Osteoblast (primary cell): ENCODE measurements at regions not wholly inside any gene's neighbourhood (a gene's known extent, or its start where the extent isn't known, plus 50 kb on each side); places are given as distances from the start of the nearest gene placed in this dataset.

Experiments used
- DNase-seq: peaks from one replicate; pipeline ENCODE4 v3.0.0; 2011; ENCODE audit warnings: low spot score, mixed read lengths; ENCODE audit not compliant: insufficient read length; ENCODE audit errors: missing footprints
- H2AFZ ChIP-seq: 2 replicates; pipeline ENCODE4 v1.6.0; 2011; ENCODE audit warnings: mild to moderate bottlenecking, low read length
- H3K27ac ChIP-seq: 2 replicates; pipeline ENCODE4 v1.5.1; 2011; ENCODE audit warnings: mild to moderate bottlenecking, low read depth, low read length, moderate library complexity
- H3K27me3 ChIP-seq: 2 replicates; pipeline ENCODE4 v1.6.0; 2012; ENCODE audit warnings: mild to moderate bottlenecking, control low read depth, inconsistent platforms, low read length, moderate library complexity; ENCODE audit not compliant: insufficient read depth
- H3K36me3 ChIP-seq: 2 replicates; pipeline ENCODE4 v1.5.1; 2011; ENCODE audit warnings: mild to moderate bottlenecking, low read length, control low read depth, moderate library complexity; ENCODE audit not compliant: insufficient read depth
- H3K4me1 ChIP-seq: 2 replicates; pipeline ENCODE4 v1.5.1; 2011; ENCODE audit warnings: mild to moderate bottlenecking, low read length, control low read depth, moderate library complexity; ENCODE audit not compliant: insufficient read depth
- H3K4me2 ChIP-seq: 2 replicates; pipeline ENCODE4 v1.6.0; 2011; ENCODE audit warnings: mild to moderate bottlenecking, low read length; ENCODE audit not compliant: insufficient read depth
- H3K4me3 ChIP-seq: fragments of 200-600 bp; sonication (generic); 3 replicates; pipeline ENCODE4 v1.5.1; 2012; ENCODE audit warnings: mild to moderate bottlenecking, low read length, inconsistent platforms; ENCODE audit not compliant: insufficient read depth
- H3K79me2 ChIP-seq: 2 replicates; pipeline ENCODE4 v1.6.0; 2012; ENCODE audit warnings: mild to moderate bottlenecking, low read length, control low read depth, inconsistent platforms; ENCODE audit not compliant: insufficient read depth
- H3K9me3 ChIP-seq: 2 replicates; pipeline ENCODE4 v1.5.1; 2011; ENCODE audit warnings: low read depth, low read length, control low read depth
- H4K20me1 ChIP-seq: 2 replicates; pipeline ENCODE4 v1.6.0; 2012; ENCODE audit warnings: mild to moderate bottlenecking, low read length, control low read depth; ENCODE audit not compliant: insufficient read depth
- TF ChIP-seq, protein P1 (sequence below): IDR thresholded peaks from 2 replicates; pipeline ENCODE4 v1.5.1; 2011; ENCODE audit warnings: mild to moderate bottlenecking, low read depth, low read length, moderate library complexity; ENCODE audit errors: extremely low read depth

DNA sequence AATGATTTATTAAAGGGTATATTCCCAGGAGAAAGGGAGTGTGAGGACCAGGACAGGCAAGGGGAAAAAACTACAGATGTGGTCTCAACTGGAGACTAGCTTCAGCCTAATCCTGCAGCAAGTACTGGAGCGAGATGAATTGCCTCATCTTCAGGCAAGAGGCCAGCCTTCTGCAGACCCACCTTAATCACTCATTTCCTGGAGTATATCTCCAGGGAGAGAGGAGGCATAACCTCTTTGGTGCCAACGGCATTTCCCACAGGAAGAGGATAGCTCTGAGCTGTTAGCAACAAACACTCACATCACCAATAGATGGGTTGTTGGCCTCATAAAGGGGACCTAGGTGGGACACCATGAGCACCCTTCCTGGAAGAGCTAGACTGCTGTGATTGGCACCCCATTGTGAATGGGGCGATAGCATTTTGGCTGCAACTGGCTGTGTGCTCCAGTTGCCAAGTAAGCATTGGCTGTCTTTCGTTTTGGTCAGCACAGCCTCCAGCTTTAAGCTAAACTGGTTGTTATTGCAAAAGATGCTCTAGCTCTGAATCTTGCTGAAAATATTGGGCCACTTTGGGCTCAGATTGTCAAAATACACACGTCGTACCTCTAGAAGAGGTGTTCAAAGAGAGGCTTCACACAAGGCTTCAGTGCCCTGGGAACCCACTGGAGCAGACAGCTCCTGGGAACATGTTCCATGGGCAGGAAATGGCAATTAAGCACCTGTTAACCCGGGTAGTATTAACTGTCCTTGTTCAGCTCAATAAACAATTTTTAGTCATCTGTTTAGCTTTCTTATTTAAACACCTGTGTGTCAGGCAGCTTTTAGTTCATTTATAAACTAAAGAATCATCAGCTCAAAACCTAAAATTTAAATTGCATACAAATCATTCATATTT, 314.8 kb upstream of the C1orf87 start:
- Histone ChIP-seq H3K36me3 (no peaks in the 10 kb centered on the region), H3K27me3 (no peaks in the 10 kb centered on the region), H3K27ac (no peak overlapping the region), H2AFZ (no peak overlapping the region), H4K20me1 (no peaks in the 10 kb centered on the region), H3K4me2 (no peak overlapping the region), H3K9me3 (no peaks in the 10 kb centered on the region), H3K79me2 (no peaks in the 10 kb centered on the region), H3K4me1 (no peaks in the 10 kb centered on the region), H3K4me3 (no peak overlapping the region)
- no peak for DNase-seq
- TF ChIP-seq, protein P1, sequence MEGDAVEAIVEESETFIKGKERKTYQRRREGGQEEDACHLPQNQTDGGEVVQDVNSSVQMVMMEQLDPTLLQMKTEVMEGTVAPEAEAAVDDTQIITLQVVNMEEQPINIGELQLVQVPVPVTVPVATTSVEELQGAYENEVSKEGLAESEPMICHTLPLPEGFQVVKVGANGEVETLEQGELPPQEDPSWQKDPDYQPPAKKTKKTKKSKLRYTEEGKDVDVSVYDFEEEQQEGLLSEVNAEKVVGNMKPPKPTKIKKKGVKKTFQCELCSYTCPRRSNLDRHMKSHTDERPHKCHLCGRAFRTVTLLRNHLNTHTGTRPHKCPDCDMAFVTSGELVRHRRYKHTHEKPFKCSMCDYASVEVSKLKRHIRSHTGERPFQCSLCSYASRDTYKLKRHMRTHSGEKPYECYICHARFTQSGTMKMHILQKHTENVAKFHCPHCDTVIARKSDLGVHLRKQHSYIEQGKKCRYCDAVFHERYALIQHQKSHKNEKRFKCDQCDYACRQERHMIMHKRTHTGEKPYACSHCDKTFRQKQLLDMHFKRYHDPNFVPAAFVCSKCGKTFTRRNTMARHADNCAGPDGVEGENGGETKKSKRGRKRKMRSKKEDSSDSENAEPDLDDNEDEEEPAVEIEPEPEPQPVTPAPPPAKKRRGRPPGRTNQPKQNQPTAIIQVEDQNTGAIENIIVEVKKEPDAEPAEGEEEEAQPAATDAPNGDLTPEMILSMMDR, result no peak

DNA sequence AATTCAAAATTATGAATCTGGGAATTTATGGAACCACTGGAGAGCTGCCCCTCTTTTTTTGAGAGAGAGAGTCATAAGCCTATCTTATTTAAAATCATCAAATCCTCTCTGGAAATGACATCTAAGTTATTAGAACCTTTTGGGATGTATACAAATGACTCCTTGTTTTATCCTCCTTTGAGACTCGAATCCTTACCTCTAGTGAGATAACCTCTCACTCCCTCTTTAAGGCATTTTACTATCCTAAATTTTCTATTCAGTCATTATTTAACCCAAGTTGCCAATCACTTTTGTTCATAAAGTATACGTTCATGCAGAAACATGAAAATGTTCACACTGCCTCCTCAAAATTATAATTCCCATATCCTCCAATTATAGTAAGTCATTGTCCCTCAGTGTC, 313.6 kb upstream of the C1orf87 start:
- Histone ChIP-seq H3K79me2 (no peaks in the 10 kb centered on the region), H3K9me3 (no peaks in the 10 kb centered on the region), H3K27me3 (no peaks in the 10 kb centered on the region), H3K4me1 (no peaks in the 10 kb centered on the region), H3K27ac (no peak overlapping the region), H3K36me3 (no peaks in the 10 kb centered on the region), H2AFZ (no peak overlapping the region), H3K4me2 (no peak overlapping the region), H3K4me3 (no peak overlapping the region), H4K20me1 (no peaks in the 10 kb centered on the region)
- TF ChIP-seq, protein P1, result no peak
- DNase-seq, result no peak

DNA sequence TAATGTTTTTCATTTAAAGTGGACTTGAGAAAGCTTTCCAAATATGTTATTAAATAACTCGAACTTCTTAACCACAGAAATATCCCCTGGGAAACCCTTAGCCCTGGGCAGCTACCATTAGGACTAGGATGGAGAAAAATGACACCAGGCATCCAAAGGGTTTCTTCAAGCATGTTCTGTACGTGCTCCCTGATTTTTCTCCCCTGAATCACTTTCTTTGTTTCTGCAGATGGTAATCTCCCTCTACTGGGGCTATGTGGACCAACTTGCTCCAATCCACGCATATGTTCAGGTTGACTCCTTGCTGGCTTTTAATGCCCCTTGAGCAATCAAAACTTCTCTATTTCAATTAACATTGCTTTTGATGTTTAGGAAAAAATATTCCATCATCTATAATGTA, 312.7 kb upstream of the C1orf87 start:
- Histone ChIP-seq H3K36me3 (no peaks in the 10 kb centered on the region), H3K79me2 (no peaks in the 10 kb centered on the region), H2AFZ (no peak overlapping the region), H3K4me1 (no peaks in the 10 kb centered on the region), H3K27me3 (no peaks in the 10 kb centered on the region), H3K27ac (no peak overlapping the region), H4K20me1 (no peaks in the 10 kb centered on the region), H3K9me3 (no peaks in the 10 kb centered on the region), H3K4me2 (no peak overlapping the region), H3K4me3 (no peak overlapping the region)
- DNase-seq, result no peak
- TF ChIP-seq, protein P1, result no peak

DNA sequence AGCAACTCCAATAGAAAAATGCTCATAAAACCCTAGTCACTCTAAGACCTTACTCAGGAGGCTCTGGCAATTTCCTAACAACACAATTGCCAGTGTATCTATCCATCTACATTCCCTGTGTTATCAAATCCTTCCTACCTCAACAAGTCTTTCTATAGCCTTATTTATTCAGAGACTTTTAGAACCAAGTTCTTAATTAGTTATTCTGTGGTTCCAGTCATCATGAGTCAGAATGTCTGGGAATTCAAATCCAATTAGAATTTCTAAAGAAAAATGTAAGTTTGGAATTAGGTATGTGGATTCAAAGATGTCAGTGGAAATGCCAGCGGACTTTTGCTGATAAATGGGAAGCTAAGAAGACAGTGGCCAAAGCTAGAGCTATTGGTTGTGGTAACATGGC, 302.6 kb upstream of the C1orf87 start:
- no peak overlapping the region for H3K27ac ChIP-seq
- no peaks in the 10 kb centered on the region for H3K4me1 ChIP-seq
- no peak overlapping the region for H3K4me2 ChIP-seq
- H3K27me3 ChIP-seq, result no peaks in the 10 kb centered on the region
- no peak overlapping the region for H3K4me3 ChIP-seq
- H3K9me3 ChIP-seq, result no peaks in the 10 kb centered on the region
- DNase-seq, result no peak
- no peak overlapping the region for H2AFZ ChIP-seq
- no peaks in the 10 kb centered on the region for H4K20me1 ChIP-seq
- TF ChIP-seq, protein P1, result no peak
- H3K36me3 ChIP-seq, result no peaks in the 10 kb centered on the region
- H3K79me2 ChIP-seq, result no peaks in the 10 kb centered on the region
